NCI-H748 (cell line): ENCODE measurements at regions not wholly inside any gene's neighbourhood (a gene's known extent, or its start where the extent isn't known, plus 50 kb on each side); places are given as distances from the start of the nearest gene placed in this dataset.

Experiments used
- DNase-seq: peaks from one replicate; lab custom pipeline; 2025; ENCODE audit not compliant: unreplicated experiment; lab: John Stamatoyannopoulos, UW

DNA sequence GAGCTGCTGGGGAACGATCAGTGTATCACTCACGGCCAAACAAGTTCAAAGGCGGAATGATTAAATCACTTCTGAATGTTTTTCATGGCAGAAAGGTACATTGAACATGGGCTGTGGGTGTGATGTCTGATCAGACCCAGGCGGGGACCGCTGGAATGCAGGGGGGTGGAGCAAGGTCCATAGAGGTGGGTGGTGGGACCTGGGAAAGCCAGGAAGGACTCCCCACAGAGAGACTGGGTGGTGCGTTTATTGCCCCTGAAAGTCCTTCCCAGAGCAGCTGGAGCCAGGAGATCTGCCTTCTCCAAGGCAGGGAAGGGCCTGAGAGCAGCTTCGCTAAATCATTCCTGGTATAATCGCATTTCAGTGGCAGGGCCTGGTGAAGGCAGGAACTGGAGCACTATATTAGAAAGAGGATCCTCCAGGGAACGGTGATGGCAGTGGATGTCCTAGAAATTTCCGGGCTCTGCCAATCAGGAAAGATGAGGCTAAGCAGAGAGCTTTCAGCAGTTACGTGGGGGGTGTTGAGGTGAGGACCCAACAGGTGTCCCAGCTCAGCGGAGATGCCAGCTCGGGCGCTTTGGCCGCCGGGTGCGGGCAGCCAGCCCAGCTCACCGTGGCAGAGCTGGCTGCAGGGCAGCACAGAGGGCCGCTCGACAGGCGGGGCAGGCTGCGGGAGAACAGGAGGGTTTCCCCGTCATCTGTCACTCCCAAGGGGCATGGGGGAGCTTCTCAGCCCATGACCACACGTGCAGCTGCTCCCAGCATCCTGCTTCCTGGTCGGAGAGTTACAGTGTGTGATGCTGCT lies 271.7 kb downstream of the CTTN start:
- DNase-seq, result no peak

DNA sequence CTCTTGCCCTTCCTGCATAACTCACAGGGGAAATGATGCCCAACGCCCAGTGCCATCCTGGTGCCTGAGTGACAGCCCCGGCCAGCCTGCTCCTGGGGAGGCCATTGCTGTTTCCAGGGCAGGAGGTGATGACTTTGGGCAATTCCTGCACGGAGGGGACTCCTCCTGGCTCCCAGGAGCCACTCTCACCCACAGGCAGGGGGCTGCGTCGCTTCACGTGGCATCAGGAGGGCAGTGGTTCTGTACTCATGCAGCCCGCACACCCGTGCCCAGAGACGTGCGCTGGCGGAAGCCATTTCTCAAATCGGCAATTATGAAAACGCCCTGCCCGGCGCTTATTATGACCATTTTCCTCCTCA lies 272.3 kb downstream of the CTTN start:
- DNase-seq, result no peak

DNA sequence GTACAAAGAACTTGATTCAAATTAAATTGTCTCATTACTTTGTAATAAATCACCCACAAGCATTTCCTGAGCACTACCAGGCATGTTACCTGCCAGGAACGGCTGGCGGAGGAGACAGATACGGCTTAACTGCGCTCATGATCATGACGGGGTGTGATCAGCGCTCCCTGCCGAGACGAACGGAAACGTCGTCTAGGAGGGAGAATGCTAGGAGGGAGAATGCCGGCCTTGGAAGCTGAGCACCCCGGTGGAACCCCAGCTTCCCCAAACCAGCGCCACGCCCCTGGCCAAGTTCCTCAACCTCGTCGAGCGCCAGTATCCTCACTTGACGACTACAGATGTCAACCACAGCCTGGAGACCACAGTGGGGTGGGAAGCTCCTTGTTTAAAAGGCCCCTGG lies 272.8 kb downstream of the CTTN start:
- no peak for DNase-seq

DNA sequence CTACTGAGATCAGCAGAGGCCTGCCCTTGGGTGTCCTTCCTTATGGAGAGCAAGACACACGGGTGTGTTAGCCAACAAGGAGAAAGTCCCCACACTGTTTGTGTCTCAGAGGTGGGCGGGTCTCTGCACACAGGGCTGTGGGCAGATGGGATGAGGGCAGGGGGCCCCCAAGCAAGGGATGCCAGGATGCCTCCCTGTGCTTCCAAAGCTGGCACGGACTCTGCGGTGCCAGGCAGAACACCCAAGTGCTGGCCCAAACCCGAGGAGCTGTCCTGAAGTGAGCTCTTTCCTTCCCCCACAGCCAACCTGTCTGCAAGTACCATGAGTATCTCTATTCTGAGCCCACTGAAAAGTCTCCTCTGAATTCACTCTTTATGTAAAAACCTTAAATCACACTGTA lies 273.3 kb downstream of the CTTN start:
- DNase-seq, result no peak

DNA sequence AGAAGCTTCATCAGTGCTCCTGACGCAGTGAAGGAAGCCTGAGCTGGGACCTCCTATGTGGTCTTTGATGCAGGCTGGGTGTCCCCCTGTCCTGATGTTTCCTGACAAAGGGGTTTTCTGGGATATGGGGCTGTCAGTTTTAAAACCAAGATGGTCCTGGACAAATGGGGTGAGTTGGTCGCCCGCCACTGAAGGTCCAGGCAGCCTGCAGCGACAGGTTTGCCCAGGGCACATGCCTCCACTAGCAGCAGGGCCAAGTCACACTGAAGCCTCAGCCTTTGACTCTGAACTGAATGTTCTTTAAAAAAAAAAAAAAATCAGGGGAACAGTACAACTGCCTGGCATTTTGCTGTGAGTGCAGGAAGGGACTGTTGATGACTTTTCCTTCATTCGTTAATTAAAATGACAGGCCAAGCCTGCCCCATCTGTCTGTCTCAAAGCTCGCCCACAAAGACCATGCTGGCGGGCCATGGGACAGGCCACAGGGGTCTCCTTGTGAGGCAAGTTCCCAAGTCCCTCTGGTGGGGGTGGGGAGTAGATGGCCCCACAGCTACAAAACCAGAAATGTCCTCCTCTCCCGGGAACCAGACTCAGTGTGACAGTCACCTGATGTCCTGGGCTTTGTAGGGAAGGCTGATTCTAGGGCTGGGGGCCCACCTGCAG lies 274.8 kb downstream of the CTTN start:
- DNase-seq, result no peak

DNA sequence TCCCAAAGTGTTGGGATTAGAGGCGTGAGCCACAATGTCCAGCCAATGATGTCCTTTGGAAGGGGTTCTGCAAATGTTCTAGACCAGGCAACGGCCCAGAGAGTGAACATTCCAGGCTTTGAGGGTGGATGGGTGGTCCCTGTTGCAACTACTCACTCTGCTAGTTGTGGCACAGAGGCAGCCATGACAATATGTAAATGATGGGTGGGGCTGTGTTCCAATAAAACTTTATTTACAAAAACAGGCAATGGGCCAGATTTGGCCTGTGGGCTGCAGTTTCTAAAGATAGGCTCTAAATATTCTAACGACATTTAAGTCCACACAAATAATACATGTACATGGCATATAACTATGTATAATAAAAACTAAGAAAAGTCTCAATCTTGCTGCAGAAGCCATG lies 276.3 kb downstream of the CTTN start:
- peak; percentile 27 for DNase-seq

DNA sequence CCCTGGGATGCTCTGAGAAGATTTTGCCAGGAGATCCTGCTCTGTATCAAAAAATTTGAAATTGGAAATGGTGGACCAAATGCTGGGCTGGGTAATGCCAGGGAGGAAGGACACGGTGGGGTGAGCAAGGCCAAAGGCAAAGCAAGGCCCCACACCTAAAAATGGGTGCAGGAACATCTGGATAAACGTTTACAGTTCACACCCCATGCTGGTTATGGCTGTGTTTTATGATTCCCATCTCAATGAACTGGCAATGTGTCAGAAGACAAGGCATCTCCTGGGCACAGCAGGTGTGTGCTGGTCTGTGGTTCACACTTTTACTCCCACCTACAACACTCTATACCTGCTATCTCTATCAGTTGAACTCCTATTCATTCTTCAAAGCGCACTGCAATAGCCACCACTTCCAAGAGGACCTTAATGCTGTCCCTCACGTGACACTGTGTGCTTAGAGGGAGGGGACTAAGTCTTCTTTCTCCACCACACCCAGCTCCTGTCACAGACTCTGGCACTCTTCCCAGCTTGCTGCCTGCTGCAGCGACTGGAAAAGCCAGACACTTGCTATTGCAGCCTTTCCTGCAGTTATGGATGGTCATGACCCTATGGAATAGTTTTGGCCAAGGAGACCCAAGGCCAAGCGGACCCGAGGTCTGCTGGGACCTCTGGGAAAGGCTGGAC lies 277.5 kb downstream of the CTTN start:
- DNase-seq, result peak; percentile 75

DNA sequence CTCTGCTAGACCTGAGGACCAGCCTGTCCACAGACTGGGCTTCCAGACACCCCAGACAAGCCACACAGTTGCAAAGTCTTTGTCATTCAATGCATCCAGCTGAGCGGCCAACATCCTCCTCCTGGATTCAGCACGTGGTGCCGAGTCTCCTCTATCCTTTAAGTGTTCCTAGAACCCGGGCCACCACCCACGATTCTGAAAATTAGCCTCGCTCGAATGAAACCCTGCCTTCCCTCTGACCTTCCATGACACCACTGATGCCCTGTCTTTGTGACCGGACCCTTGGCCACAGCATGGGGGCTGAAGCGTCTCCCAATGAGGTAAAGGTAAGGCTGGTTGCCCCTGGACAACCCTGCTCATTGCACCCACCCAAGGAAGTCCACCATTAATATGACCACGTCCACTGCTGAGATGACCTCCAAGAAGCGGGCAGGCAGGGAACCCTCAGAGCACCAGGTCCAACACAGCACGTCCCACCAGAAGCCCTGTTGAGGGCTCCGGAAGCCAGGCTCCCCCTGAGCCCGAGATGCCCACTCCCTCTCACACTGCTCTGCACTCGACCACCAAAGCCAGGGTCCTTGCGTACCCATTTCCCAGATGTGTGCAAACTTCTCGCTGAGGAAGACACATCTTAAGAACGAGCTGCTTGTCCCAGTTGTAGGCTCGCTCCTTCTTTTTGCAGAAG lies 279.0 kb downstream of the CTTN start:
- no peak for DNase-seq

DNA sequence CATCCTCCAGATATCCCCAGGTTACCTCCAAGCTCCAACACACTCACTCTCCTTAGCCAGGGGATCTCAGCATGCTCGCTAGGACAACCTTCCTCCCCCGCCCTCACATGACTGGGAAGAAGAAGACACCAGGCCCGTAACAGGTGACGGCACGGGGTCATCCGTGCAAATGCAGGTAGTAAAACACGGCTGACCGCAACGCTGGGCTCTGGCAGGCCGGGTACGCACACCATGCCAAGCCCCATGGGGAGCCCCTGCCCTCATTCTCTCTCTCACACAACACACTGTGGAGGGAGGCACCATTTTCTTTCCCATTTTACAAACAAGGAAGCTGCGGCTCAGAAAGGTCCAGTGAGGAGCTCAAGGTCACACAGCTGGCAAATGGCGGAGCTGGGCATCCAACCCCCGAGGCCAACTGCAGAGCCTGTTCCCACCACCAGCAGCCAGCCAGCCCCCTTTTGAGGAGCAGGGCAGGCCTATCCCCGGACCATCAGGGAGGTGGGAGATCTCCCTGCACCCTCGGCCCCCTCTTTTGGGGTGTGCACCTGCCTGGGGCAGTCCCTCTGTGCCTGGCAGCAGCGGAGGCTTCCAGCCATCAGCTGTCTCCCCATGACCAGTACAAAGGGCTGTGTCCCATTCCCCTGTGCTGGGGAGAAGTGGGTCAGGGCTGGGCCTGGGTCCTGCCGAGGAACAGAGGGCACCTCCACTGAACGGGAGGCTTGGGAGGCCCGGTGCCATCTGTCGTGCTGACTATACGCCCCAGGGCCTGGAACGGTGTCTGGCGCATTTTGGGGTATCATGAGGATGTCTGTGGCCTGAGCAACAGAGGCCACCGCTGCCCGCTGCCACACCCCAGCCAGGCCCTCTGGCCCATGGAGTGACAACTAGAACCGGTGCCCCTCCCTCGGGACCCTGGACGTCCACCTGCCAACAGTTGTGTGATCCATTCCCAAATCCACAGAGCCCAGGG lies 280.9 kb downstream of the CTTN start:
- DNase-seq, result no peak

DNA sequence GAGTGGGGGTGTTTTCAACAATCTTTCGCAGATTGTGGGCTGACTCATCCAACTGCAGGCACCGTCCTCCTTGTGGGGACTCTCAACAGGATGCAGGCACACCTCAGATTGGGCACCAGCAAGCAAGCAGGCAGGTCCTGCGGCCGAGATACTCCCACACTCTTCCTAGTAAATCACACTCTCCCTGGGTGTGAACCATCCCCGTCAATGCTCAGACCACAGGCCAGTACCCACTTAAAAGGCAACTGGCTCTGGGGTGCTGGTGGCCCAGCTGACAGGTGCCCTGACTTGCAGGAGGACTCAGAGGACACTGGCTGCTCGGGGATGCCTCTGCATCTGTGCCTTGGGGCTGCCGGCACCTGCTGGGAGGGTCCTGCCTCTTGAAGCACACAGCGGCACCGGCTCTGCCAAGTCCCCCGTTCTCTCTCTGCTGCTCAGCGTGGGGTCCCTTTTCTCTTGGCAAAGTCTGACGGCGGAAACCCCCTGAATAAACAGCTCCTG lies 282.5 kb downstream of the CTTN start:
- no peak for DNase-seq

DNA sequence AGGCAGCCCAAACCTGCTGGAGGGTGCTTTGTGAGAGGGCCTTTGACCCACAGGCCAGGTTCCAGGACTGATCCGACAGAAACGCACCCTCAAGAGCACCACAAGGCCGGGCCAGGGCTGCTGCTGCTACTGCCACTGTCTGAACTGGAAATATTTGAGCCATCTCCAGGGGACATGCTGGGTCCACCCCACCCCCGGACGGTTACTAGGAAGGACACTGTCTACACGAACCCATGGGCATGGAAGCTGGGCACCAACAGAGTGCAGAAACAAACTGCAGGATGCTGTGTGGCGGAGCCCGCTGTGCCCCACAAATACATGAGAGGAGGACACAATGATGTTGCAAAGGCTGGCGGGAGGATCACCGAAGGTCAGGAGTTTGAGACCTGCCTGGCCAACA lies 283.7 kb downstream of the CTTN start:
- no peak for DNase-seq

DNA sequence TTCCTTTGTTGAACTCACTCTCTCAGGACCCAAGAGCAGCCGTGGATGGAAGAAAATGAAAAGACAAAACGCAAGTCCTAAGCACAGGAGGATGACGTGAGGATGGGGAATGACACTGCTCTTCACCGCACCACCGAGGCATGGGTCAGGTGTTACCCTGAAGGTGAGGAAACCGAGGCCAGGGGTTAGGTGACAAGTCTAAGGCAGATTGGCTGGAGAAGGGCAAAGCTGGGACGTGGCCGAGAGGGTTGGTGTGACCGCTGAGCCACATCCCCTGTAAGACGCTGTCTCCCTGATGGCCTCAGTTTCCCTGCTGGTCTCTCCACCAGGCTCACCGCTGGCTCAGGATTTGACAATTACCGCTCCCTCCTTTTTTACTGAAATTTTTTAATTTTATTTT lies 284.4 kb downstream of the CTTN start:
- no peak for DNase-seq

DNA sequence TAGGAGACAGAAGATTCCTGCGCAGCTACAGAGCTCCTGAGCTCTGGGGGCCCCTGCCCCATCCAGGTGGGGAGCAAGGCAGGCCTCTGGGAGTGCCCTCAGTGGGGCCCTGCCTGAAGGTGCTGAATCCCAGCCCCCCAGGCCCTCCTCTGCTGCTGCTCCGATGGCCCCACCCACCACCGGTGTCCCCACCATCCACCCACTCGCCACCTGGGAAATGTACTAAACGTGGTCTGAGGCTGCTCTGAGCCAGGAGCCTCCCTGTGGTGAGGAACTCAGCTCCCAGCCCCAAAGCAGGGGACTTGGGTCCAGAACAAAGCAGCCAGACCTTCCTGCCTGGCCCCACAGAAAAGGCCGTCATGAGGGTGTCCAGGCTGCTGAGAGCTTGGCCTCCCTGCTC lies 289.4 kb downstream of the CTTN start:
- DNase-seq, result no peak

DNA sequence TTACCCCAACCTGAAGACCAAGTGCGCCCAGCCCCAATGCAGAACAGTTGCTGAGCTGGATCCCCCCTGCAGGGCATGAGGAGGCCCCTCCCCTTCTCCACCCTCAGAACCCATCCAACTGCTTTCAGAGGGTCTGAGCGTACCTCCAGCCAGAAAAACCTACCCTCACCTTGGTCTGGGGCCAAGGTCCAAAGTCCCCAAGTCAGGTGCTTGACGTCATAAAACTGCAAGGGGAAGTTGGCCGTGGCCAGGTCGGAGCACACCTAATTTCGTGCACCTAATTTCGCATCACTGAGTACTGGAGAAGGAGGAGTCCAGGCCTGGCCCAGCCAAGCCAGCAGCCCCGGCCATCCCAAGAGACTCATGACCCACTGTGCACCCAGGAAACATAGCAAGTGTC lies 289.8 kb downstream of the CTTN start:
- DNase-seq, result no peak

DNA sequence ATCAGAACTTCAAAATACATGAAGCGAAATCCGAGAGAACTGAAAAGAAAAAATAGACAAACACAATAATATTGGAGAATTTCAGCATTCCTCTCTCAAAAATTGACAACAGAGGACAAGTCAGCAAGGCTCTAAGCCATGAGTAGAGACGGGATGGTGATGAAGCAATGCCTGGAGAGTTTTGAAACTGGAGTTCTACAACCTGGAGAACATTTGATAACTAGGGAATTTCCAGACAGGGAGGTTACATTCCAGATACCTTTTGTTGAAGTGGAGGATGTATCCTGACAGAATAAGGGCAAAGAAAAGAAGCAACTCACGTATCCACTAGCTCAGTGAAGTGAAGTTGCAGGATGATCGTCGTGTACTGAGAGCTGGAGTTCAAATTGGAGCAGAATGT lies 291.4 kb downstream of the CTTN start:
- no peak for DNase-seq

DNA sequence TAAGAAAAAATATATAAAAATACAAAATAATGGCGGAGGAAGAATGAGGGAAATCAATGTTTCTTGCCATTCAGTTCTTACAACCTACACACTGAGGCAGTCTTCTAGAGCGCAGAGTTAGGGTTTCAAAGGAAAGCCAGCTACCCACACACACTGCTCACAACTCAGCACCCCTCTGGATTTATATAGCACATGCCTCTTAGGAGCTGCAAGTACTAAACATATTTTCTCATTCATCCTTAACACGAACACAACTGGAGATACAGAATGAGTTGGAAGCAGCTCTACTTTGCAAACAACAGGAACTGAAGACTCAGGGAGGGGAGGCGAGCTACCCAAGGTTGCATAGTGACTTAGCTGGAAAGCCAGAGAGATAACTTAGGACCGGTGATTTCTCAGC lies 293.8 kb downstream of the CTTN start:
- DNase-seq, result no peak

DNA sequence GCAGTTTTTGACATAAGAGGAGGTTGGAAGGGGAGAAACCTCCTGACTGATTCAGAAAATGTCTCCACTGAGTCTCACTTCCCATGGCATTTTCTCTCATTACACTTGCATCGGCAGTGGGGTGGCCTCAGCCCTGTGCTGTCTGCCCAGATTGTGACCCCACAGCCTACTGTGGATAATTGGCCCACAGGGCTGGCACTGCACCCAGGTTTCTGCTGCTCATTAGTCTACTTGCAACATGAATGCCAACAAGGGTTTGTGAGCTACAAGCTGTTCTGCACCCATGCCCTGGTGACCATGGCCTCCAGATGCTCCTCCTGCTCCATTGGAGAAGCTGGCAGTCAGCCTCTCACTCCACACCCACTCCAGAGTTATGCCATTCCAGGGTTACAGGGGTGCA lies 296.0 kb downstream of the CTTN start:
- no peak for DNase-seq

DNA sequence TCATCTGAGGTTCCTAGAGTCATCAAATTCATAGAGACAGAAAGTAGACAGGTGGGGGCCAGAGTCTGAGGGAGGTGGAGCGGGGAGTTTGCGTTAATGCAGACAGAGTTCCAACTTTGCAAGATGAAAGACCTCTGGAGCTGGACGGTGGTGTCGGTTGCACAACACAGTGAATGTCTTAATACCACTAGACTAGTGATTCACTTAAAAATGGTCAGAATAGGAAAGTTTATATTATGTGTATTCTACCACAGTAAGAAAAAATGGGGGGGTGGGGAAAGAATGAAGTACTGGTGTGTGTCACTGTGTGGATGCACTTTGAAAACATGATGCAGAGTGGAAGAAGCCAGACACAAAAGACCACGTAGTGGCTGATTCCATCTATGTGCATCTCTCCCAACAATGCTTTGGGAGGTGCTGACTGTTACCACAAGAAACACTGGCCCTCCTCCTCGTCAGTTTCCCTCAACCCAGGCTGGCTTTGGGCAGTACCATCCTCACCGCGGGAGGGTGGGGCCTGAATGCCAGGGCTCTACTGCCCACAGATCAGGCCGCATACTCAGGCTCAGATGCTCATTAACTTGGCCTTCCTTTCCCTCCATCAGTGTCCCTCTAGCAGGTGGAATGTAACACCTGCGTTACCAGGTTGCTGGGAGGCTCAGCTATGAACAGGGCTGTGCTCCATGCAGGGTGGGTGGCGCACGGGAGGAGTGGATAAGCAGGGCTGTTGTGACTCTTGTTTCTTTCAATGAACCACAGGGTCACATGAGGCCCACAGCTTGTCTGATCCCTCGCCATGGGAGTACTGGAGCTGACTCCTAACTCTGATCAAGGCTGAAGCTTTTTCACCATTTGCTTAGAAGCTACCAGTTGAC lies 297.0 kb downstream of the CTTN start:
- no peak for DNase-seq

DNA sequence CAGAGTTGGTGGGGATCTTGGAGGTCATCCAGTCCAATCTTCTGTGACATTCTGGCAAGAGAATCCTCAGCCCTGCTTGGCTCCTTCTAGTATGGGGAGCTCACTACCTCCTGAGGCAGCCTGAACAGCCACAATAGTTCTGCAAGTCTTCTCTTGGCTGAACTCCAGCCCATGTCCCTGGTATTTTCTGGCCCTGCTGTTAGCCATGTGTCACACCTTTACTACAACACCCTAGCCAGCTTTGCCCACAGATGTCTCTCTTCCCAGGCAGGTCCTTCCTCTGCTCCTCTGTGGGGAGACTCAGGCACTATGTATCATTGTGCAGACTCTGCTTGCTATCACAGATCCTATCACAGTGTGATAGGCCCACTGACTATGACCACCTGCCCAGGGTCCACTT lies 297.7 kb downstream of the CTTN start:
- DNase-seq, result no peak
